ENCODE measurements at regions not wholly inside any gene's neighbourhood (a gene's known extent, or its start where the extent isn't known, plus 50 kb on each side); places are given as distances from the start of the nearest gene placed in this dataset.

DNA sequence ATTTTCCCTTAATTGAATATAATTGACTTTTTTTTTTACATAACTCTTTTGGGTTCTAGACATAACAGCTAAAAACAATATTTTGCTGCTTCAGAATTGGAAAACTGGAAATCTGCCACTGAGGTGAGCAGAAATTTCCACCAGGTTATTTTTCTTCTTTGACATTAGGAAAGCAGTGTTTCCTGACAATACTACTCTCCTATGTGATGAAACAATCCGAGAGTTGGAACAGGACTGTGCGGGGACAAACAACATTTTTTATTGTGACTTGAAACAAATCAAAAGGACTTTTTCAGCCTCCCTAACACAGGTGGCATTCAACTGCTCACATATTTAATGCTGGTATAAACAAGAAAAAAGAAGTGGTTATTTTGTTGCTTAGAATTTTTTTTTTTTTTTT lies 237.2 kb downstream of the RNF152 start:
- Histone ChIP-seq H4K8ac (replicated peaks; ENCODE audit: insufficient read length, low read depth, low read length) (no peak overlapping the region), H4K91ac (ENCODE audit: insufficient read length, low read depth, low read length) (no peak overlapping the region), H3T11ph (ENCODE audit: low read length) (no peak overlapping the region), H3K9ac (ENCODE audit: extremely low read depth, insufficient read length, low read length) (no peak overlapping the region), H2BK20ac (ENCODE audit: low read depth, low read length, poor library complexity, severe bottlenecking) (no peak overlapping the region), H3K56ac (ENCODE audit: insufficient read length, low read depth, low read length) (no peak overlapping the region), H2BK120ac (ENCODE audit: low read depth, low read length, poor library complexity, severe bottlenecking) (no peak overlapping the region), H3K4me2 (ENCODE audit: insufficient read depth, insufficient read length, low read length) (no peak overlapping the region), H3K27me3 (ENCODE audit: insufficient read depth, low read length) (no peaks in the 10 kb centered on the region), H3K79me2 (ENCODE audit: insufficient read depth, low read length) (no peaks in the 10 kb centered on the region), H3K27ac (ENCODE audit: insufficient read length, low read depth, low read length) (no peak overlapping the region), H2BK15ac (ENCODE audit: low read depth, low read length) (no peak overlapping the region), H3K4ac (ENCODE audit: low read depth, low read length) (no peak overlapping the region), H4K5ac (ENCODE audit: insufficient read length, low read depth, low read length) (no peak overlapping the region), H2AK5ac (ENCODE audit: insufficient read length, low read length) (no peak overlapping the region), H3K23me2 (ENCODE audit: insufficient read length, low read depth, low read length, poor library complexity, severe bottlenecking) (no peaks in the 10 kb centered on the region), H2BK5ac (ENCODE audit: insufficient read length, low read length) (no peak overlapping the region), H3K4me1 (ENCODE audit: insufficient read depth, low read length) (peaks cover 2% of the 10 kb centered on the region; the same call in 1 of the 2 replicates), H3K79me1 (ENCODE audit: insufficient read depth, low read depth, low read length, poor library complexity, severe bottlenecking) (no peaks in the 10 kb centered on the region), H2BK12ac (ENCODE audit: insufficient read length, low read depth, low read length) (no peak overlapping the region), H3K9me3 (ENCODE audit: control insufficient read depth, low read depth, low read length) (no peaks in the 10 kb centered on the region), H4K20me1 (ENCODE audit: control insufficient read depth, insufficient read depth, insufficient read length) (no peaks in the 10 kb centered on the region), H3K18ac (ENCODE audit: insufficient read length, low read depth, low read length) (no peak overlapping the region), H3K23ac (ENCODE audit: insufficient read length, low read depth, low read length) (no peak overlapping the region), H3K14ac (ENCODE audit: insufficient read depth, low read length) (no peak overlapping the region), H2AFZ (ENCODE audit: low read length) (no peak overlapping the region)
- WGBS (ENCODE audit: extremely low coverage, insufficient read length, low lambda C conversion rate), result no CpG with 5 or more reads among the region's 2 CpGs
- H3K9me3 Mint-ChIP-seq, result peaks cover 3 to 6% of the 10 kb centered on the region in 2 experiments; a peak in 4 of 5 replicates
- H3K27ac Mint-ChIP-seq, result no peak overlapping the region
- no peak for TF ChIP-seq CTCF (conservative IDR thresholded peaks at IDR 0.05)
- H3K4me1 Mint-ChIP-seq, result peaks cover 8 to 27% of the 10 kb centered on the region in 2 experiments
- peaks cover 0 to 8% (median 0%) of the 10 kb centered on the region in 3 experiments; a peak in 3 of 7 replicates for H3K36me3 Mint-ChIP-seq (ENCODE audit: insufficient read depth in 1 of 3, low read depth in 3 of 3)
- no peak for DNase-seq
- H3K4me3 Mint-ChIP-seq, result no peak overlapping the region
- no peaks in the 10 kb centered on the region for H3K27me3 Mint-ChIP-seq (ENCODE audit: low read depth)
